HepG2 (cell line): ENCODE measurements at regions not wholly inside any gene's neighbourhood (a gene's known extent, or its start where the extent isn't known, plus 50 kb on each side); places are given as distances from the start of the nearest gene placed in this dataset.

Source experiments
- ATAC-seq: fragments of 200-7000 bp; cut with Tn5 transposase; 3 replicates; pipeline ENCODE4 v1.9.1; 2020; ENCODE audit warnings: mild to moderate bottlenecking, moderate library complexity
- BruUV-seq: library from RNA; stranded (reverse); fragments of 400-500 nt; replicated peaks from 2 replicates; lab custom pipeline; 2021; lab: Mats Ljungman, UMichigan
- CTCF ChIA-PET: fragments of 300-600 bp; formaldehyde crosslinking; extraction: SDS; loops from one replicate; lab custom pipeline; 2021; ENCODE audit warnings: low total read pairs, inconsistent platforms, low intra/inter-chr PET ratio; lab: Yijun Ruan, JAX
- POLR2A ChIA-PET: fragments of 350-600 bp; sonication (Branson Sonifier 250); formaldehyde crosslinking; loops from one replicate; lab custom pipeline; 2020; ENCODE audit warnings: antibody characterized with exemption, inconsistent platforms; lab: Yijun Ruan, JAX
- DNase-seq: peaks from one replicate; pipeline ENCODE4 v3.0.0-alpha.2; 2015; ENCODE audit warnings: low spot score
- FAIRE-seq: peaks from 3 replicates; lab custom pipeline; 2011; peaks lifted over from hg19 to GRCh38; lab: Jason Lieb, UNC
- H2AFZ ChIP-seq: one replicate; pipeline ENCODE4 v1.6.1; 2011; ENCODE audit warnings: low read length, inconsistent platforms
- H3K27ac ChIP-seq: fragments of 300-600 bp; 3 replicates; pipeline ENCODE4 v1.8.0; 2011; ENCODE audit warnings: mixed run types, mild to moderate bottlenecking, mixed read lengths, low read length, inconsistent platforms; ENCODE audit not compliant: insufficient read depth; ENCODE audit errors: extremely low read length
- H3K27me3 ChIP-seq, 2 experiments: fragments of 200-600 bp in 1 of 2; 2 replicates in 1 of 2; 3 replicates in 1 of 2; pipeline versions ENCODE4 v1.6.0 to v1.8.0; 2011; ENCODE audit warnings: low read length in 2 of 2, mild to moderate bottlenecking in 2 of 2, moderate library complexity in 2 of 2, inconsistent platforms in 1 of 2; ENCODE audit not compliant: insufficient read depth in 2 of 2, control insufficient read depth in 1 of 2
- H3K36me3 ChIP-seq, 2 experiments: fragments of 200-600 bp in 1 of 2; replicated peaks in 1 of 2; 2 replicates in 1 of 2; 3 replicates in 1 of 2; pipeline versions ENCODE4 v1.5.1 to v1.8.0; 2011; ENCODE audit warnings: low read length in 2 of 2, inconsistent platforms in 1 of 2; ENCODE audit not compliant: insufficient read depth in 2 of 2, control insufficient read depth in 1 of 2
- H3K4me1 ChIP-seq: 2 replicates; pipeline ENCODE4 v1.5.1; 2012; ENCODE audit warnings: low read length, inconsistent platforms; ENCODE audit not compliant: insufficient read depth
- H3K4me2 ChIP-seq: 2 replicates; pipeline ENCODE4 v1.6.0; 2011; ENCODE audit warnings: low read depth, low read length, inconsistent platforms
- H3K4me3 ChIP-seq, 3 experiments: fragments of 200-600 bp in 1 of 3; sonication (generic), shearing (Covaris generic) in 1 of 3; replicated peaks in 1 of 3; 2 replicates each; pipeline ENCODE4 v1.5.1; 2011 to 2016; ENCODE audit warnings: low read length in 3 of 3, inconsistent platforms in 2 of 3, low read depth in 2 of 3, mild to moderate bottlenecking in 2 of 3, control low read depth in 1 of 3, mixed read lengths in 1 of 3; ENCODE audit not compliant: insufficient read depth in 1 of 3
- H3K79me2 ChIP-seq: one replicate; pipeline ENCODE4 v1.6.1; 2011; ENCODE audit warnings: low read length, inconsistent platforms; ENCODE audit not compliant: insufficient read depth
- H3K9ac ChIP-seq: 2 replicates; pipeline ENCODE4 v1.6.0; 2011; ENCODE audit warnings: mild to moderate bottlenecking, low read depth, low read length, inconsistent platforms; ENCODE audit not compliant: insufficient read depth
- H3K9me3 ChIP-seq: 2 replicates; pipeline ENCODE4 v1.5.1; 2012; ENCODE audit warnings: mild to moderate bottlenecking, low read length
- H4K20me1 ChIP-seq: 2 replicates; pipeline ENCODE4 v1.6.0; 2011; ENCODE audit warnings: inconsistent platforms, mild to moderate bottlenecking, low read length, moderate library complexity; ENCODE audit not compliant: insufficient read depth
- KLF6 ChIP-seq: IDR thresholded peaks from 2 replicates; pipeline ENCODE4 v1.8.0; 2016; ENCODE audit warnings: missing biosample characterization, missing genetic modification reagents
- MXD3 ChIP-seq: IDR thresholded peaks from 2 replicates; pipeline ENCODE4 v1.6.1; 2016; ENCODE audit warnings: mild to moderate bottlenecking, missing biosample characterization, missing genetic modification reagents
- NR2C2 ChIP-seq: sonication (generic); formaldehyde crosslinking; IDR thresholded peaks from 2 replicates; pipeline ENCODE4 v1.4.0; 2020; ENCODE audit warnings: missing genetic modification reagents, mild to moderate bottlenecking, moderate library complexity, borderline replicate concordance
- REXO4 ChIP-seq: sonication (generic); formaldehyde crosslinking; IDR thresholded peaks from 2 replicates; pipeline ENCODE4 v1.8.0; 2022; ENCODE audit warnings: missing genetic modification reagents, mild to moderate bottlenecking, borderline replicate concordance
- TSC22D2 ChIP-seq: sonication (generic); formaldehyde crosslinking; IDR thresholded peaks from 2 replicates; pipeline ENCODE4 v1.5.1; 2020; ENCODE audit warnings: missing genetic modification reagents, mild to moderate bottlenecking, borderline replicate concordance
- ZBTB21 ChIP-seq: sonication (generic); formaldehyde crosslinking; IDR thresholded peaks from 2 replicates; pipeline ENCODE4 v1.4.0; 2020; ENCODE audit warnings: missing genetic modification reagents
- ZFP36L1 ChIP-seq: sonication (generic); formaldehyde crosslinking; IDR thresholded peaks from 2 replicates; pipeline ENCODE4 v1.8.0; 2022; ENCODE audit warnings: mild to moderate bottlenecking, missing genetic modification reagents, moderate library complexity
- ZNF18 ChIP-seq: sonication (generic); formaldehyde crosslinking; IDR thresholded peaks from 2 replicates; pipeline ENCODE4 v1.8.0; 2022; ENCODE audit warnings: mild to moderate bottlenecking, missing genetic modification reagents; ENCODE audit not compliant: insufficient replicate concordance
- ZNF547 ChIP-seq: sonication (generic); formaldehyde crosslinking; IDR thresholded peaks from 2 replicates; pipeline ENCODE4 v1.5.1; 2020; ENCODE audit warnings: mild to moderate bottlenecking, missing genetic modification reagents
- ZNF674 ChIP-seq: sonication (generic); formaldehyde crosslinking; IDR thresholded peaks from 2 replicates; pipeline ENCODE4 v1.5.0; 2020; ENCODE audit warnings: low read depth, mild to moderate bottlenecking, missing genetic modification reagents
- ZNF720 ChIP-seq: sonication (generic); formaldehyde crosslinking; IDR thresholded peaks from 2 replicates; pipeline ENCODE4 v1.4.0; 2020; ENCODE audit warnings: missing genetic modification reagents
- ZNF772 ChIP-seq: sonication (generic); formaldehyde crosslinking; IDR thresholded peaks from 2 replicates; pipeline ENCODE4 v1.5.0; 2020; ENCODE audit warnings: mild to moderate bottlenecking, missing genetic modification reagents
- ZNF776 ChIP-seq: sonication (generic); formaldehyde crosslinking; IDR thresholded peaks from 2 replicates; pipeline ENCODE4 v1.4.0; 2020; ENCODE audit warnings: mild to moderate bottlenecking, missing genetic modification reagents
- WGBS: methylation state at CpG from one replicate; pipeline ENCODE4 v1.1.6; 2017; ENCODE audit warnings: low lambda C conversion rate; 5-methylcytosine and 5-hydroxymethylcytosine counted together
- in situ Hi-C: cut with HindIII; loops from 2 replicates; pipeline ENCODE4 v1.10.0; 2017; ENCODE audit warnings: low pct_unique_long_range_greater_than_20kb; ENCODE audit not compliant: extremely low pct_ligation_motif_present
- intact Hi-C: fragments of 100-400 bp; cut with micrococcal nuclease; formaldehyde crosslinking; loops from one replicate; pipeline ENCODE4 v1.10.0; 2022; ENCODE audit not compliant: unreplicated experiment
- TF ChIP-seq, protein P1 (sequence below): sonication (generic); formaldehyde crosslinking; IDR thresholded peaks from 2 replicates; pipeline ENCODE4 v1.4.0; 2020; ENCODE audit warnings: missing genetic modification reagents
- TF ChIP-seq, protein P2 (sequence below): sonication (generic); formaldehyde crosslinking; IDR thresholded peaks from 2 replicates; pipeline ENCODE4 v1.4.0; 2020; ENCODE audit warnings: low read depth, mild to moderate bottlenecking, missing genetic modification reagents
- TF ChIP-seq, protein P3 (sequence below): sonication (generic); formaldehyde crosslinking; IDR thresholded peaks from 2 replicates; pipeline ENCODE4 v1.8.0; 2022; ENCODE audit warnings: missing genetic modification reagents, mild to moderate bottlenecking, inconsistent platforms, borderline replicate concordance
- TF ChIP-seq, protein P4 (sequence below): sonication (generic); formaldehyde crosslinking; IDR thresholded peaks from 2 replicates; pipeline ENCODE4 v1.4.0; 2020; ENCODE audit warnings: missing genetic modification reagents, mild to moderate bottlenecking, borderline replicate concordance

- H3K4me3 ChIP-seq = no peak overlapping the region
- WGBS = 93% methylated on average over 3 of the region's 3 CpGs
- TF ChIP-seq ZBTB21 (CRISPR knock-in tag) (no peak), ZNF18 (CRISPR knock-in tag) (no peak), NR2C2 (CRISPR knock-in tag) (no peak), REXO4 (no peak), ZNF674 (CRISPR knock-in tag) (no peak), ZNF720 (CRISPR knock-in tag) (no peak), TSC22D2 (CRISPR knock-in tag) (no peak), ZNF547 (no peak), ZNF772 (CRISPR knock-in tag) (no peak), KLF6 (CRISPR knock-in tag) (no peak), MXD3 (CRISPR knock-in tag) (no peak), ZNF776 (CRISPR knock-in tag) (no peak), ZFP36L1 (CRISPR knock-in tag) (no peak)
- TF ChIP-seq, protein P1, sequence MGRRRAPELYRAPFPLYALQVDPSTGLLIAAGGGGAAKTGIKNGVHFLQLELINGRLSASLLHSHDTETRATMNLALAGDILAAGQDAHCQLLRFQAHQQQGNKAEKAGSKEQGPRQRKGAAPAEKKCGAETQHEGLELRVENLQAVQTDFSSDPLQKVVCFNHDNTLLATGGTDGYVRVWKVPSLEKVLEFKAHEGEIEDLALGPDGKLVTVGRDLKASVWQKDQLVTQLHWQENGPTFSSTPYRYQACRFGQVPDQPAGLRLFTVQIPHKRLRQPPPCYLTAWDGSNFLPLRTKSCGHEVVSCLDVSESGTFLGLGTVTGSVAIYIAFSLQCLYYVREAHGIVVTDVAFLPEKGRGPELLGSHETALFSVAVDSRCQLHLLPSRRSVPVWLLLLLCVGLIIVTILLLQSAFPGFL (CRISPR knock-in tag) = no peak
- TF ChIP-seq, protein P2, sequence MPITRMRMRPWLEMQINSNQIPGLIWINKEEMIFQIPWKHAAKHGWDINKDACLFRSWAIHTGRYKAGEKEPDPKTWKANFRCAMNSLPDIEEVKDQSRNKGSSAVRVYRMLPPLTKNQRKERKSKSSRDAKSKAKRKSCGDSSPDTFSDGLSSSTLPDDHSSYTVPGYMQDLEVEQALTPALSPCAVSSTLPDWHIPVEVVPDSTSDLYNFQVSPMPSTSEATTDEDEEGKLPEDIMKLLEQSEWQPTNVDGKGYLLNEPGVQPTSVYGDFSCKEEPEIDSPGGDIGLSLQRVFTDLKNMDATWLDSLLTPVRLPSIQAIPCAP (CRISPR knock-in tag) = no peak
- TF ChIP-seq, protein P3, sequence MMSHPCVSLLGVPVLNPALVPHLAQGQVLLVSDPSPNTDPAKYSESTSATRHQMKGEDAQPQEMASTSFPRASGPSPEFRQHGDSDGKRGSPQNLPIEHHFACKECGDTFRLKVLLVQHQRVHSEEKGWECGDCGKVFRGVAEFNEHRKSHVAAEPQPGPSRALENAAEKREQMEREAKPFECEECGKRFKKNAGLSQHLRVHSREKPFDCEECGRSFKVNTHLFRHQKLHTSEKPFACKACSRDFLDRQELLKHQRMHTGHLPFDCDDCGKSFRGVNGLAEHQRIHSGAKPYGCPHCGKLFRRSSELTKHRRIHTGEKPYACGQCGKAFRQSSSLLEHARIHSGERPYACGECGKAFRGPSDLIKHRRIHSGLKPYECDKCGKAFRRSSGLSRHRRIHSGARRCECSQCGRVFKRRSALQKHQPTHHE = no peak
- TF ChIP-seq, protein P4, sequence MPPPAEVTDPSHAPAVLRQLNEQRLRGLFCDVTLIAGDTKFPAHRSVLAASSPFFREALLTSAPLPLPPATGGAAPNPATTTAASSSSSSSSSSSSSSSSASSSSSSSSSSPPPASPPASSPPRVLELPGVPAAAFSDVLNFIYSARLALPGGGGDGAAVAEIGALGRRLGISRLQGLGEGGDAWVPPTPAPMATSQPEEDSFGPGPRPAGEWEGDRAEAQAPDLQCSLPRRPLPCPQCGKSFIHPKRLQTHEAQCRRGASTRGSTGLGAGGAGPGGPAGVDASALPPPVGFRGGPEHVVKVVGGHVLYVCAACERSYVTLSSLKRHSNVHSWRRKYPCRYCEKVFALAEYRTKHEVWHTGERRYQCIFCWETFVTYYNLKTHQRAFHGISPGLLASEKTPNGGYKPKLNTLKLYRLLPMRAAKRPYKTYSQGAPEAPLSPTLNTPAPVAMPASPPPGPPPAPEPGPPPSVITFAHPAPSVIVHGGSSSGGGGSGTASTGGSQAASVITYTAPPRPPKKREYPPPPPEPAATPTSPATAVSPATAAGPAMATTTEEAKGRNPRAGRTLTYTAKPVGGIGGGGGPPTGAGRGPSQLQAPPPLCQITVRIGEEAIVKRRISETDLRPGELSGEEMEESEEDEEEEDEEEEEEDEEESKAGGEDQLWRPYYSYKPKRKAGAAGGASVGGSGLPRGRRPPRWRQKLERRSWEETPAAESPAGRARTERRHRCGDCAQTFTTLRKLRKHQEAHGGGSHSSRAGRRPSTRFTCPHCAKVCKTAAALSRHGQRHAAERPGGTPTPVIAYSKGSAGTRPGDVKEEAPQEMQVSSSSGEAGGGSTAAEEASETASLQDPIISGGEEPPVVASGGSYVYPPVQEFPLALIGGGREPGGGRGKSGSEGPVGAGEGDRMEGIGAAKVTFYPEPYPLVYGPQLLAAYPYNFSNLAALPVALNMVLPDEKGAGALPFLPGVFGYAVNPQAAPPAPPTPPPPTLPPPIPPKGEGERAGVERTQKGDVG (CRISPR knock-in tag) = no peak
- H2AFZ ChIP-seq = no peak overlapping the region
- no peaks in the 10 kb centered on the region for H3K27me3 ChIP-seq
- no TSS peak for BruUV-seq
- ChIA-PET CTCF (no interaction called here), POLR2A (no interaction called here)
- H3K36me3 ChIP-seq = no peaks in the 10 kb centered on the region
- H3K79me2 ChIP-seq = no peaks in the 10 kb centered on the region
- H3K9me3 ChIP-seq = no peaks in the 10 kb centered on the region
- no peak overlapping the region for H3K9ac ChIP-seq
- DNase-seq = no peak
- no peak overlapping the region for H3K27ac ChIP-seq
- no peak for ATAC-seq
- in situ Hi-C loops (no loop called here), intact Hi-C loops (no loop called here)
- H3K4me2 ChIP-seq = no peak overlapping the region
- no peak for FAIRE-seq
- no peaks in the 10 kb centered on the region for H4K20me1 ChIP-seq
- no peaks in the 10 kb centered on the region for H3K4me1 ChIP-seq
Observed at GRCh38 chr15:35252351-35252865, 167.3 kb upstream of the NANOGP8 start.
